ENCODE measurements at regions not wholly inside any gene's neighbourhood (a gene's known extent, or its start where the extent isn't known, plus 50 kb on each side); places are given as distances from the start of the nearest gene placed in this dataset.
A peak's percentile ranks its signal among the peaks of the same experiment; 100 is the strongest.
"Not testable (repeated sequence)": the region's sequence is repeated elsewhere in the genome, so short reads cannot be mapped to it uniquely, and the experiment has no call there.

- Histone ChIP-seq H3K27me3 (ENCODE audit: control insufficient read depth in 5 of 5, insufficient read depth in 4 of 5, low read length in 5 of 5) (no peaks in the 10 kb centered on the region), H3K27ac (ENCODE audit: low read depth, low read length) (no peak overlapping the region), H3K36me3 (ENCODE audit: control insufficient read depth in 5 of 5, insufficient read depth in 5 of 5, low read length in 5 of 5) (no peaks in the 10 kb centered on the region), H3K4me3 (ENCODE audit: low read depth in 1 of 5, low read length in 5 of 5) (no peak overlapping the region), H3K9me3 (ENCODE audit: control insufficient read depth in 5 of 5, low read length in 5 of 5) (peaks cover 0 to 16% (median 6%) of the 10 kb centered on the region in 5 donors), H3K4me1 (ENCODE audit: control insufficient read depth in 5 of 5, insufficient read depth in 5 of 5, low read length in 5 of 5) (no peaks in the 10 kb centered on the region), H3K9ac (ENCODE audit: low read length in 5 of 5) (no peak overlapping the region)
These were observed 186.8 kb upstream of the FBXO11 start for GRCh38 chr2:48092846-48093803.

GRCh38 chr2:48096765-48097164 is 190.5 kb upstream of the FBXO11 start:
- not testable (repeated sequence) for H3K36me3 ChIP-seq (ENCODE audit: control insufficient read depth in 5 of 5, insufficient read depth in 5 of 5, low read length in 5 of 5); H3K27me3 ChIP-seq (ENCODE audit: control insufficient read depth in 5 of 5, insufficient read depth in 4 of 5, low read length in 5 of 5)

GRCh38 chr2:48098539-48098938 is 192.2 kb upstream of the FBXO11 start:
- Histone ChIP-seq H3K27ac (ENCODE audit: low read depth, low read length) (no peak overlapping the region), H3K36me3 (ENCODE audit: control insufficient read depth in 5 of 5, insufficient read depth in 5 of 5, low read length in 5 of 5) (no peaks in the 10 kb centered on the region), H3K4me1 (ENCODE audit: control insufficient read depth in 5 of 5, insufficient read depth in 5 of 5, low read length in 5 of 5) (no peaks in the 10 kb centered on the region), H3K4me3 (ENCODE audit: low read depth in 1 of 5, low read length in 5 of 5) (no peak overlapping the region), H3K27me3 (ENCODE audit: control insufficient read depth in 5 of 5, insufficient read depth in 4 of 5, low read length in 5 of 5) (no peaks in the 10 kb centered on the region), H3K9me3 (ENCODE audit: control insufficient read depth in 5 of 5, low read length in 5 of 5) (peaks cover 0 to 8% (median 0%) of the 10 kb centered on the region in 5 donors), H3K9ac (ENCODE audit: low read length in 5 of 5) (no peak overlapping the region)

More at GRCh38 chr2:48096765-48097164, 190.5 kb upstream of the FBXO11 start:
- H3K4me1 ChIP-seq (ENCODE audit: control insufficient read depth in 5 of 5, insufficient read depth in 5 of 5, low read length in 5 of 5); H3K9ac ChIP-seq (ENCODE audit: low read length in 5 of 5); H3K9me3 ChIP-seq (ENCODE audit: control insufficient read depth in 5 of 5, low read length in 5 of 5); H3K27ac ChIP-seq (ENCODE audit: low read depth, low read length); H3K4me3 ChIP-seq (ENCODE audit: low read depth in 1 of 5, low read length in 5 of 5): not testable (repeated sequence)

- no peak overlapping the region for H3K4me3 ChIP-seq (ENCODE audit: low read depth in 1 of 5, low read length in 5 of 5)
- H3K9me3 ChIP-seq (ENCODE audit: control insufficient read depth in 5 of 5, low read length in 5 of 5): peaks cover 0 to 8% (median 0%) of the 10 kb centered on the region in 5 donors
- H3K27me3 ChIP-seq (ENCODE audit: control insufficient read depth in 5 of 5, insufficient read depth in 4 of 5, low read length in 5 of 5): peaks cover 0 to 3% (median 0%) of the 10 kb centered on the region in 5 donors
- H3K36me3 ChIP-seq (ENCODE audit: control insufficient read depth in 5 of 5, insufficient read depth in 5 of 5, low read length in 5 of 5): no peaks in the 10 kb centered on the region
- no peak overlapping the region for H3K9ac ChIP-seq (ENCODE audit: low read length in 5 of 5)
- no peak overlapping the region for H3K27ac ChIP-seq (ENCODE audit: low read depth, low read length)
- H3K4me1 ChIP-seq (ENCODE audit: control insufficient read depth in 5 of 5, insufficient read depth in 5 of 5, low read length in 5 of 5): peaks cover 10 to 21% (median 19%) of the 10 kb centered on the region in 5 donors
These were observed 198.1 kb upstream of the FBXO11 start for GRCh38 chr2:48104418-48104817.

- Histone ChIP-seq H3K9me3 (ENCODE audit: control insufficient read depth in 5 of 5, low read length in 5 of 5) (no peaks in the 10 kb centered on the region), H3K4me1 (ENCODE audit: control insufficient read depth in 5 of 5, insufficient read depth in 5 of 5, low read length in 5 of 5) (peaks cover 10 to 24% (median 22%) of the 10 kb centered on the region in 5 donors), H3K4me3 (ENCODE audit: low read depth in 1 of 5, low read length in 5 of 5) (peak overlapping the region; percentile 39 to 54 (median 49)), H3K9ac (ENCODE audit: low read length in 5 of 5) (peak overlapping the region in 1 of 5 donors; percentile 11), H3K27ac (ENCODE audit: low read depth, low read length) (peak overlapping the region; percentile 58), H3K27me3 (ENCODE audit: control insufficient read depth in 5 of 5, insufficient read depth in 4 of 5, low read length in 5 of 5) (peaks cover 0 to 3% (median 0%) of the 10 kb centered on the region in 5 donors), H3K36me3 (ENCODE audit: control insufficient read depth in 5 of 5, insufficient read depth in 5 of 5, low read length in 5 of 5) (no peaks in the 10 kb centered on the region)
These were observed 199.6 kb upstream of the FBXO11 start for GRCh38 chr2:48105848-48106247.

- Histone ChIP-seq H3K27me3 (ENCODE audit: control insufficient read depth in 5 of 5, insufficient read depth in 4 of 5, low read length in 5 of 5) (peaks cover 0 to 3% (median 0%) of the 10 kb centered on the region in 5 donors), H3K9ac (ENCODE audit: low read length in 5 of 5) (no peak overlapping the region), H3K27ac (ENCODE audit: low read depth, low read length) (peak overlapping the region; percentile 58), H3K4me1 (ENCODE audit: control insufficient read depth in 5 of 5, insufficient read depth in 5 of 5, low read length in 5 of 5) (peaks cover 10 to 37% (median 30%) of the 10 kb centered on the region in 5 donors), H3K36me3 (ENCODE audit: control insufficient read depth in 5 of 5, insufficient read depth in 5 of 5, low read length in 5 of 5) (no peaks in the 10 kb centered on the region), H3K4me3 (ENCODE audit: low read depth in 1 of 5, low read length in 5 of 5) (peak overlapping the region in 4 of 5 donors; percentile 5 to 50 (median 44)), H3K9me3 (ENCODE audit: control insufficient read depth in 5 of 5, low read length in 5 of 5) (no peaks in the 10 kb centered on the region)
These were observed 201.1 kb upstream of the FBXO11 start for GRCh38 chr2:48107326-48107925.

- peaks cover 0 to 3% (median 0%) of the 10 kb centered on the region in 5 donors for H3K27me3 ChIP-seq (ENCODE audit: control insufficient read depth in 5 of 5, insufficient read depth in 4 of 5, low read length in 5 of 5)
- H3K4me3 ChIP-seq (ENCODE audit: low read depth in 1 of 5, low read length in 5 of 5): no peak overlapping the region
- H3K27ac ChIP-seq (ENCODE audit: low read depth, low read length): no peak overlapping the region
- H3K9ac ChIP-seq (ENCODE audit: low read length in 5 of 5): no peak overlapping the region
- H3K4me1 ChIP-seq (ENCODE audit: control insufficient read depth in 5 of 5, insufficient read depth in 5 of 5, low read length in 5 of 5): peaks cover 10 to 37% (median 30%) of the 10 kb centered on the region in 5 donors
- H3K36me3 ChIP-seq (ENCODE audit: control insufficient read depth in 5 of 5, insufficient read depth in 5 of 5, low read length in 5 of 5): no peaks in the 10 kb centered on the region
- H3K9me3 ChIP-seq (ENCODE audit: control insufficient read depth in 5 of 5, low read length in 5 of 5): no peaks in the 10 kb centered on the region
These were observed 202.2 kb upstream of the FBXO11 start for GRCh38 chr2:48108455-48108854.

- peaks cover 12 to 38% (median 30%) of the 10 kb centered on the region in 5 donors for H3K4me1 ChIP-seq (ENCODE audit: control insufficient read depth in 5 of 5, insufficient read depth in 5 of 5, low read length in 5 of 5)
- H3K27ac ChIP-seq (ENCODE audit: low read depth, low read length): no peak overlapping the region
- no peak overlapping the region for H3K9ac ChIP-seq (ENCODE audit: low read length in 5 of 5)
- H3K9me3 ChIP-seq (ENCODE audit: control insufficient read depth in 5 of 5, low read length in 5 of 5): no peaks in the 10 kb centered on the region
- peaks cover 0 to 3% (median 0%) of the 10 kb centered on the region in 5 donors for H3K27me3 ChIP-seq (ENCODE audit: control insufficient read depth in 5 of 5, insufficient read depth in 4 of 5, low read length in 5 of 5)
- H3K4me3 ChIP-seq (ENCODE audit: low read depth in 1 of 5, low read length in 5 of 5): no peak overlapping the region
- H3K36me3 ChIP-seq (ENCODE audit: control insufficient read depth in 5 of 5, insufficient read depth in 5 of 5, low read length in 5 of 5): no peaks in the 10 kb centered on the region
These were observed 203.3 kb upstream of the FBXO11 start for GRCh38 chr2:48109491-48110204.

- peak overlapping the region; percentile 99 for H3K27ac ChIP-seq (ENCODE audit: low read depth, low read length)
- peaks cover 0 to 3% (median 0%) of the 10 kb centered on the region in 5 donors for H3K27me3 ChIP-seq (ENCODE audit: control insufficient read depth in 5 of 5, insufficient read depth in 4 of 5, low read length in 5 of 5)
- H3K9me3 ChIP-seq (ENCODE audit: control insufficient read depth in 5 of 5, low read length in 5 of 5): no peaks in the 10 kb centered on the region
- no peak overlapping the region for H3K4me3 ChIP-seq (ENCODE audit: low read depth in 1 of 5, low read length in 5 of 5)
- H3K36me3 ChIP-seq (ENCODE audit: control insufficient read depth in 5 of 5, insufficient read depth in 5 of 5, low read length in 5 of 5): no peaks in the 10 kb centered on the region
- H3K9ac ChIP-seq (ENCODE audit: low read length in 5 of 5): no peak overlapping the region
- H3K4me1 ChIP-seq (ENCODE audit: control insufficient read depth in 5 of 5, insufficient read depth in 5 of 5, low read length in 5 of 5): peaks cover 14 to 42% (median 30%) of the 10 kb centered on the region in 5 donors
These were observed 204.0 kb upstream of the FOXN2 start for GRCh38 chr2:48110492-48110891.
